GM10266 (cell line): ENCODE measurements at regions not wholly inside any gene's neighbourhood (a gene's known extent, or its start where the extent isn't known, plus 50 kb on each side); places are given as distances from the start of the nearest gene placed in this dataset.

ENCODE experiments used
- DNase-seq: peaks from one replicate; pipeline ENCODE4 v3.0.0; 2012; ENCODE audit errors: extremely low spot score
- TF ChIP-seq, protein P1 (sequence below): IDR thresholded peaks from 2 replicates; pipeline ENCODE4 v1.5.1; 2012; ENCODE audit warnings: mild to moderate bottlenecking, low read depth; ENCODE audit not compliant: control insufficient read depth, insufficient read depth; ENCODE audit errors: missing control alignments

DNA sequence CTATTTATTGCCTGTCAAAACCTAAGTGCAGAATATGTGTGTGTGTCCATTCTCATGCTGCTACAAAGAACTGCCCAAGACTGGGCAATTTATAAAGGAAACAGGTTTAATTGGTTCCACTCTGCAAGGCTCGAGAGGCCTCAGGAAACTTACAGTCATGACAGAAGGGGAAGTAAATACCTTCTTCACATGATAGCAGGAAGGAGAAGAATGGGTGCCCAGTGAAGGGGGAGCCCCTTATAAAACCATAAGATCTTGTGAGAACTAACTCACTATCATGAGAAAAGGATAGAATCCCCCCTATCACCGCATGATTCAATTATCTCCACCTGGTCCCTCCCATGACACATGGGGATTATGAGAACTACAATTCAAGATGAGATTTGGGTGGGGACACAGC is 300.7 kb upstream of the SNX7 start:
- DNase-seq: no peak
- TF ChIP-seq, protein P1, sequence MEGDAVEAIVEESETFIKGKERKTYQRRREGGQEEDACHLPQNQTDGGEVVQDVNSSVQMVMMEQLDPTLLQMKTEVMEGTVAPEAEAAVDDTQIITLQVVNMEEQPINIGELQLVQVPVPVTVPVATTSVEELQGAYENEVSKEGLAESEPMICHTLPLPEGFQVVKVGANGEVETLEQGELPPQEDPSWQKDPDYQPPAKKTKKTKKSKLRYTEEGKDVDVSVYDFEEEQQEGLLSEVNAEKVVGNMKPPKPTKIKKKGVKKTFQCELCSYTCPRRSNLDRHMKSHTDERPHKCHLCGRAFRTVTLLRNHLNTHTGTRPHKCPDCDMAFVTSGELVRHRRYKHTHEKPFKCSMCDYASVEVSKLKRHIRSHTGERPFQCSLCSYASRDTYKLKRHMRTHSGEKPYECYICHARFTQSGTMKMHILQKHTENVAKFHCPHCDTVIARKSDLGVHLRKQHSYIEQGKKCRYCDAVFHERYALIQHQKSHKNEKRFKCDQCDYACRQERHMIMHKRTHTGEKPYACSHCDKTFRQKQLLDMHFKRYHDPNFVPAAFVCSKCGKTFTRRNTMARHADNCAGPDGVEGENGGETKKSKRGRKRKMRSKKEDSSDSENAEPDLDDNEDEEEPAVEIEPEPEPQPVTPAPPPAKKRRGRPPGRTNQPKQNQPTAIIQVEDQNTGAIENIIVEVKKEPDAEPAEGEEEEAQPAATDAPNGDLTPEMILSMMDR: no peak

DNA sequence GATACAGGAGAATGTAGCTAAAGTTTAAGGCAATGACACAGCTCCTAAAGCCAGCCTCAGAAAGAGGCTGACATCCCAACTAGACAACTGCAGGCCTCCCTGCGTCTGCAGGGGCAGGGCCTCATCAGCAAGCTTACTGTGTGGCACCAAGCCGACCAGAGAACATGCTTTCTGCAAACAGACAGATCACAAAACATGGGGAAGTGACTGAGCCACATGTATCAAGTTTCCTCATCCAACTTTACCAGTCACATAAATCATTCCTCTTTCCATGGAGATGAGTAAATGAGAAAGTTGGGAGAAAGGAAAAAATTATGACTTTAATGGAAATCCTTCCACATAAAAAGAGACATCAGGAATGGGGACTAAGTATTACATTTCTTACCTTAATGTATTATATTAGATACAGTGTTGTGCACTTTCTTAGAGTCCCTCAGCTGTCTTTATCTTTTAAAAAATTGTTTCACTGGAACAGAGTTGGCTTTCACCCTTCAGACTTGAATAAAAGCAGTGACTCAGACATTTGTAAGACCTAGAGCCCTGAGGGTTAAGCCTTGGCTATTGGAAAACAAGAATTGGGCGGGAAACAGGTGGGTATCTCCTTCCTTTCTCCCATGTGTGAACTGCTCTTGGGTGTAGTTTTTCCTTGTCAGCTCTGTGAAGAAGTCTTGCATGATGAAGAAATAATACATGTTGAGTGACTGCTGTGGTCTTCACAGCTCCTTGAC is 305.7 kb upstream of the SNX7 start:
- DNase-seq: no peak
- TF ChIP-seq, protein P1: no peak

DNA sequence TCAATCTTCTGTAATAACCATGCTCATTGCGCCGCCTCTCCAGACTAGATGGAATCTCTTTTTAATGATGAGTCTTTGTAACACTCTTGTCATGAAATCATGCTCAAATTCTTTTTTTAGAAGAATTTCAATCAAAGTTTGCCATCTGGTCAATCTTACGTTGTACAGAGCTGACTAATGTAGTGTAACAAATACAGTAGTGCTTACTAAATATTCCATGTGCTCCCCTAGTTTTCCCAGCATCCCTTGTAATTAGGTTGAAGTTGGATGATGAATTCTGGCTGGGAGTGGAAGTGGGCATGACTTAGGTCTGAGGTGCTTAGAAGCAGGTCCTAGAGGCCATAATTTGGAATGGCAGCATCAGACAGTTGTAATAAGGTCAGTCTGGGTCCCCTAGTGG is 309.1 kb upstream of the SNX7 start:
- no peak for DNase-seq
- TF ChIP-seq, protein P1: no peak

DNA sequence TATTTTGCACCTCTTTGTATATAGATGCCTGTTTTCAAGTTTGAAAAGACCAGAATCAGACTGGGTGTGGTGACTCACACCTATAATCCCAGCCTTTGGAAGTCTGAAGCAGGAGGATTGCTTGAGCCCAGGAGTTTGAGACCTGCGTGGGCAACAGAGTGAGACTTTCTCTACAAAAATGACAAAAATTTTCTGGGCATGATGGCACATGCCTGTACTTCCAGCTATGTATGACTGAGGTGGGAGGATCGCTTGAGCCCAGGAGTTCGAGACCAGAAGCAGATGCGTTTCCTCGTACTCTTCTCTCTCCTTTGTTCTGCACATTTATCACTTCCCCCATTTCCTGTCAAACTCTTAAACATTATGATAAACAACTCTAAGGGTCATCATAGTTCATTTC is 310.0 kb upstream of the SNX7 start:
- TF ChIP-seq, protein P1: no peak
- DNase-seq: no peak

DNA sequence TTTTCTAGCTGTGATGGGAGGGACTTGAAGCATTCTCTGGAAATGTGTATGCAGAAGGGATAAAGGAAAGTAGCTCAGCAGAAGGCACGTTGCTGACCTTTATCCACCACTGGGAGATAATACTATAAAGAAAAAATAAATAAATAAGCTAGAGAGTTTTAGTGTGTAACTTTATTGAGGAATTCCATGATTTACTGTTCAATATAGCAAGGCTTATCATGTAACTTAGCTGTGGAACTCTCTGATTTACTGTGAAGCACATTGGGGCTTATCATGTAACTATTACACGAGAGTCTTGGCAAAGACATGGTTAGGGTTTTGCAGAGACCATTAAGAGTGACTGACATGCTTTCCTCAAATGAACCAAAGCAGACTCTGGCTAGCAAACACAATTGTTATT is 316.1 kb upstream of the SNX7 start:
- TF ChIP-seq, protein P1: no peak
- no peak for DNase-seq

DNA sequence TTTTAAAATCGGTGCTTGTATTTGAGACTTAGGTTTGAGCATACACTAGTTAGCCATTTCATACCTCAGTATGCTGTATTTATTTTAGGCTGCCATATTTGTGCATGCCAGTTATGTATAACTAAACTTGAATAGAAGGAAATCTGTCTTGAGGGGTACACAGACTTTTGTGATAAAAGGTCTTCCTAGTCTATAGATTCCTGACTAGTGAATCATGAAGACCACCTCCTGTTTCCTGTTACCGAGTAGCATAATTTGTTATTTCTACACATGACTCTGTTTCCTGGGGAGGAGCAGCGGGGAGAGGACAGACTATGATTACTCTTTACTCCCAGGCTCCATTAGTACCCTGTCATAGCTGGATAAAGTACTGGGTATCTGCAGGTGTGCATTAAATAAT is 316.8 kb upstream of the SNX7 start:
- TF ChIP-seq, protein P1: no peak
- no peak for DNase-seq

DNA sequence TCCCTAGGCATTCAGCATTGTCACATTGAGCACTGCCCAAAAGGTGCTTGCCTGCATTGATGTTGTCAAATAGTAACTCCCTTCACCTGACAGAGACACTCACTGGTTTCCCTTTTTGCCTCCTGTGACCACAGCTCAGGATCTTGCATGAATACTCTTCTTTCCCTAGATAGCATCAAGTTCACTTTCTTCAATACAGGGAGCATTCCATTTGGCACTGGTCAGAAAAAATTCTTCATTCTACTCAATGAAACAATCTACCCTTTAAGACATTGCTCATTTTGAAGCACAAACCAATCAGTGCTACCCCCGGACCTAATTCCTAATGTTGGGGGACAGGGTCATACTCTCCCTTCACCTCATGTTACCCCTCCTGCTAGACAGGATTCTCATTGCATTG is 319.0 kb upstream of the SNX7 start:
- DNase-seq: no peak
- TF ChIP-seq, protein P1: no peak
